Kasumi-1 (cell line): ENCODE measurements at regions not wholly inside any gene's neighbourhood (a gene's known extent, or its start where the extent isn't known, plus 50 kb on each side); places are given as distances from the start of the nearest gene placed in this dataset.
A peak's percentile ranks its signal among the peaks of the same experiment; 100 is the strongest.
"Not testable (repeated sequence)": the region's sequence is repeated elsewhere in the genome, so short reads cannot be mapped to it uniquely, and the experiment has no call there.

Experiments used
- DNase-seq, 2 experiments: peaks; one replicate each; lab custom pipeline; 2025; lab: John Stamatoyannopoulos, UW

GRCh38 chr10:4262870-4263600 lies 478.0 kb upstream of the KLF6 start:
- no peak for DNase-seq

- DNase-seq, result no peak
Observed at GRCh38 chr10:4262449-4262848, 477.4 kb upstream of the KLF6 start.

DNA sequence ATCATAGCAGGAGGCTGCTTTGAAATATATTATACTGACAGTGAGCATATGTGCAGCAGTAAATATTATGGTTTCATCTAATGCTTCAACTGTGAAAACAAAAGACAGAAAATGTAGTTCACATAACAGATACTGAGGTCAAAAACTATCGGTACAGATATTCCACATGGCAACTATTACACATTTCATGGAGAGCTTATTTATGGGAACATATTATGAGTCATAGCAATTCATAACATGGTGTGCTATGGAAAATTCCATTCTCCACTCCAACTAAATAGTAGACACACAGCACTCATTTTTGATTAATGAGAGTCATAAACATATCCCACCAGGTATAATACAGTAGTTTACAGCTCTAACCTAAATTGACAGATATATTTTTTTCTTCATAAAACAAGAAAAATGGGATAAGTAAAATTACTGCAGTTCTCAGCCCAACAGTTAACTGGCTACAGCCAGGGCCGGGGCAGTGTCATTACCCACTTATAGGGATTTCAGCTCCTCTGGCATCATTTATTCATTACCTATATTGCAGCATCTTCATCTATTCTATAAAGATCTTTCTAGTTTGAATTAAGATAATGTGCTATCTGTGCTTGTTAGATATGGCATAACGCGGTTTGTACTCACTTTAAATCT lies 475.6 kb upstream of the KLF6 start:
- no peak for DNase-seq

DNA sequence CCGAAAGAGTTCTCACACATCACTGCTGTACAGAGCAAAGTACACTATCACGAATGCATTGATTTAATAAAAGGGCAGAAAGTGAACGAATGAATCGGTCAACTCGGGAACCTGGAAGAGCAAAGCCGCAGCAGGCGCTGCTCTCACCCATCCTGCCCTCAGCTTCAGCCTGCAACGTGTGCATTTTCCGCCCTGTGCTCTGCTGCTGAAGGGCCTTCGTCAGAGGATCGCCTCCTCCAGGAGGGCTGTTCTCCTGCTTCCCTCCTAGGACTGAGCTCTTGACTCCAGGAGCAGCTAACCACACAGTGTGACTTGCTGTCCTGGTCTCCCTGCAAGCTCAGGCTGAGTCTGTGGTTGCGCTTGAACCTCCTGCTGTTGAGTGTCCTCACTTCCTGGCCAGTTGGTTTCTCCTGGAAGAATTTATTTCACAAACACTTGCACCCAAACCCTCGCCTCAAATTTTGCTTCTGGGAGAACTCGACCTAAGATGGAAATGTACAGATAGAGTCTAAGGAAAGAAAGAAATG lies 473.0 kb upstream of the KLF6 start:
- peak in 1 of 2 experiments; percentile 16 for DNase-seq

GRCh38 chr10:4256971-4257370 lies 472.0 kb upstream of the KLF6 start:
- no peak for DNase-seq

GRCh38 chr10:4255751-4256150 lies 470.7 kb upstream of the KLF6 start:
- no peak for DNase-seq

GRCh38 chr10:4254101-4254994 lies 469.3 kb upstream of the KLF6 start:
- no peak for DNase-seq

GRCh38 chr10:4252701-4253100 lies 467.7 kb upstream of the KLF6 start:
- no peak for DNase-seq

DNA sequence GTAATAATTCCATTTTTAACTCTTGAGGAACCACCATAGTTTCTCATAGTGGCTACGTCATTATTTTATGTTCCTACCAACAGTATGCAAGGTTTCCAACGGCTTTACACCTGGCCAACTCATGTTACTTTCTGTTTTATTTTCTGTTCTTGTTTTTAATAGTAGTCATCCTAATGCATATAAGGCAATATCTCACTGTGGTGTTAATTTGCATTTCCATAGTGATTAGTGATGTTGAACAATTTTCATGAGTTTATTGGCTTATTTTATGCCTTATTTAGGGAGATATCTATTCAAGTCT lies 465.5 kb upstream of the KLF6 start:
- no peak for DNase-seq

- DNase-seq, result no peak
Observed at GRCh38 chr10:4249841-4250586, 465.0 kb upstream of the KLF6 start.

DNA sequence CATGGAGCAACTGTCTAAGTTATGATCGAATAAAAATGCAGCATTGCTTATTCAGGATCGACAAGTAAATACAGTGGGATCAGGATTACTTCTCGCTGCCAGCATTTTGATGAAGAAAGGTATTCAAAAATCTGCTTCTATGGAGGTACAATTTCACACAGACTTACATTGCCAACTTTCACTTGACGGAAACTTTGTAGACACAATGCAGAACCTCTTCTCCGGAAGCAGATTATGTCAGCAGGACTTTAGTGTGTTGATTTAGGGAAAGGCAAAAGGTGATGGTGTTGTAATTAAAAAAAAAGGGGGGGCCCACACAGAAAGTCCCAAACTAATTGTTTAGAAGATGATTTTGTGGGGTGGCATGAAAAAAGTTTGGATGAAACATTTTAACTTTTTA lies 462.4 kb upstream of the KLF6 start:
- DNase-seq, result no peak

GRCh38 chr10:4246881-4247358 lies 461.9 kb upstream of the KLF6 start:
- no peak for DNase-seq

- peak; percentile 24 to 29 for DNase-seq
Observed at GRCh38 chr10:4243651-4244050, 458.6 kb upstream of the KLF6 start.

DNA sequence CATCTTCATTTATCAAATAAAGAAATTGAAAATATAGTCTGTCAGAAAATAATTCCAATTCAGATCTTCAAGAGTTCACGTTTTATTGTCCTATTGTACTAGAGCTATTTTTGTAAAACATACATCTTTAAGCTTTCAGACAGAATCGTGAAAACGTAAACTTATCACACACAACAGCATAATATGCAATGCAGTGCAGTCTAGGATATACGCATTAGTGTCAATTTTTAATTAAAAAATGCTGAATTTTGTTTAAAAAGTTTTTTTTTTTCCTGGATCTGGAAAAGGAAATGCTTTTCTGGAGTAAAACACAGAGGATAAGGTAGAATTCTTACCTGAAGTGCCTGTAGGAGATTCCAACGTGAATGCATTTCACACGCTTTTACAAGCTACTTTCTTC lies 458.2 kb upstream of the KLF6 start:
- no peak for DNase-seq

DNA sequence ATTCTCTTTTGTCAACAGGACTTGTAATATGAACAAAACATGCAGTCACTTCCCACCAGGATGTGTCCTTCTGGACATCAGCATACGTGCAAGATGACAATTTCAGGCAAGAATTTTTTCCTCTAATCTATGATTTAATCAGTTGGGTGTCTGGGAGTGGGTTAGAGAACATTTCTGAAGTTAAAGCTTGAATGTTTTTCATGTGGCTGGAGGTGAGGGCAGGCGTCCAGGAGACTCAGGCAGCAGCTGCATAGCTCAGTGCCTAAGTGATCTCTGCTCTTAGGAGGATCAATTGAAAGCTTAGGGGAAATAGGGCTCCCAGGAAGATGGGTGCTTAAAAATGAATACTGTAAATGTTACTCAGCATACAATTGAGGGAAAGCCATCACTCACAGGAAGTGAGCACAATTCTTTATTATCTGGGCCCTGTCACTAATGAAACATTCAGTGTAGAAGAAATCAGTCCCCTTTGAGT lies 457.6 kb upstream of the KLF6 start:
- no peak for DNase-seq

- no peak for DNase-seq
Observed at GRCh38 chr10:4241724-4242345, 456.8 kb upstream of the KLF6 start.

- DNase-seq, result no peak
Observed at GRCh38 chr10:4240608-4241197, 455.7 kb upstream of the KLF6 start.

DNA sequence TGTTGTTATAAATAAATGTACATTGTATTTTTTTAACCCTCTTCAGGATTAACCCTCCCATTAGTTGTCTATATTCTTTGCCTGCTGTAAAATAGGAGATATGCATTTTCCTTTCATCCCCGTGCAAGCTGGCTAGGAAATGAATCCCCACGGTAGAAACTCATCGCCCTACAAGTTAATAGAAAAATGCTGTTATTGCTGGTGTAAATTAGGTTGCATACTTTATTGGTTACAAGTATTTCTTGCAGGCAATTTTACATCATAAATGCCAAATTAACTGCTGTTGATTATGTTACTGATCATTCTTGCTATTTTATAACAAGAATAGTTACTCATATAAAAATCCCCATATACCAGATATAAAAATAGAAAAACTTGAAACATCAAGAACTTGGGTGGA lies 454.2 kb upstream of the KLF6 start:
- DNase-seq, result no peak

GRCh38 chr10:4236905-4237304 lies 451.9 kb upstream of the KLF6 start:
- not testable (repeated sequence) for DNase-seq

GRCh38 chr10:4234661-4235060 lies 449.7 kb upstream of the KLF6 start:
- no peak for DNase-seq

DNA sequence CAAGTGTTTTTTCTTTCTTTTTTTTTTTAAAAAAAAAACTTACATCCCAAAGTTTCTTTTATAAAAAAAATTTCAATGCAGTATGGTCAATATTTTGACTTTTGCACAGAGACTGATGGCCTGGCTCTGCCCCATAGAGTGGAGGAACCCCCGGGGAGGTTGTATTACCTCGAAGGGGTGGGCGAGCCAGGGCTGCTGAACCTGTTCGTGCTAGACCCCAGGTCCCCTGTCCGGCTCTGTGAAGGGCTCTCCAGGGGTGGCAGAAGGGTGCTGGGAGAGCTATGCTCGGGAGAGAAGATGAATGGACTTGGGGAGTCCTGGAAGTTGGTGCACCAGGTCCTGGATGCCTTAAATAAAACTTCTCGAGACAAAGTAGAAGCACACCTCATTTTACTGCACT lies 446.4 kb upstream of the KLF6 start:
- DNase-seq, result no peak
